IMR-90 (cell line): ENCODE measurements at regions not wholly inside any gene's neighbourhood (a gene's known extent, or its start where the extent isn't known, plus 50 kb on each side); places are given as distances from the start of the nearest gene placed in this dataset.

Experiments used
- ATAC-seq: fragments of 200-7000 bp; cut with Tn5 transposase; 2 replicates; pipeline ENCODE4 v1.9.1; 2020; ENCODE audit warnings: low read depth, mild to moderate bottlenecking, moderate library complexity
- BruUV-seq: library from RNA; stranded (reverse); fragments of 400-500 nt; replicated peaks from 2 replicates; lab custom pipeline; 2021; lab: Mats Ljungman, UMichigan
- CTCF ChIA-PET: fragments of 300-600 bp; formaldehyde crosslinking; extraction: SDS; loops from one replicate; lab custom pipeline; 2021; ENCODE audit warnings: antibody characterized with exemption; lab: Yijun Ruan, JAX
- POLR2A ChIA-PET: fragments of 300-600 bp; sonication (Branson Sonifier 250); formaldehyde crosslinking; loops from one replicate; lab custom pipeline; 2022; ENCODE audit warnings: antibody characterized with exemption; ENCODE audit not compliant: unreplicated experiment; lab: Charles Lee
- DNase-seq: peaks from one replicate; pipeline ENCODE4 v3.0.0; 2013
- H2AFZ ChIP-seq: replicated peaks from 2 replicates; pipeline ENCODE3; 2013; ENCODE audit warnings: low read length, mild to moderate bottlenecking; ENCODE audit not compliant: poor library complexity
- H2AK5ac ChIP-seq: 2 replicates; pipeline ENCODE4 v1.6.1; 2013; ENCODE audit warnings: low read depth, low read length, inconsistent platforms
- H2AK9ac ChIP-seq: replicated peaks from 2 replicates; pipeline ENCODE3; 2013; ENCODE audit warnings: mild to moderate bottlenecking, low read depth, low read length, moderate library complexity; ENCODE audit not compliant: poor library complexity
- H2BK120ac ChIP-seq: 2 replicates; pipeline ENCODE4 v1.6.1; 2013; ENCODE audit warnings: low read depth, low read length, inconsistent platforms
- H2BK15ac ChIP-seq: 3 replicates; pipeline ENCODE4 v1.6.1; 2013; ENCODE audit warnings: low read depth, low read length, inconsistent platforms
- H2BK20ac ChIP-seq: 2 replicates; pipeline ENCODE4 v1.6.1; 2013; ENCODE audit warnings: low read depth, mild to moderate bottlenecking, inconsistent platforms, low read length, moderate library complexity
- H2BK5ac ChIP-seq: 2 replicates; pipeline ENCODE4 v1.6.1; 2013; ENCODE audit warnings: mild to moderate bottlenecking, low read depth, low read length, inconsistent platforms; ENCODE audit not compliant: poor library complexity, severe bottlenecking
- H3K14ac ChIP-seq: replicated peaks from 2 replicates; pipeline ENCODE4 v1.6.1; 2013; ENCODE audit warnings: low read depth, low read length, inconsistent platforms
- H3K18ac ChIP-seq: 2 replicates; pipeline ENCODE4 v1.6.1; 2013; ENCODE audit warnings: low read depth, low read length, control low read depth
- H3K23ac ChIP-seq: 2 replicates; pipeline ENCODE4 v1.6.1; 2013; ENCODE audit warnings: low read depth, low read length, inconsistent platforms
- H3K27ac ChIP-seq: 2 replicates; pipeline ENCODE4 v1.5.1; 2013; ENCODE audit warnings: mild to moderate bottlenecking, control low read depth, low read length; ENCODE audit not compliant: insufficient read depth
- H3K27me3 ChIP-seq: 2 replicates; pipeline ENCODE4 v1.6.1; 2013; ENCODE audit warnings: low read length; ENCODE audit not compliant: control insufficient read depth, insufficient read depth
- H3K36me3 ChIP-seq: 2 replicates; pipeline ENCODE4 v1.6.1; 2013; ENCODE audit warnings: low read length, mixed read lengths; ENCODE audit not compliant: control insufficient read depth, insufficient read depth
- H3K4ac ChIP-seq: 2 replicates; pipeline ENCODE4 v1.6.1; 2013; ENCODE audit warnings: low read depth, low read length, inconsistent platforms
- H3K4me1 ChIP-seq: 2 replicates; pipeline ENCODE4 v1.6.1; 2013; ENCODE audit warnings: low read length, mixed read lengths; ENCODE audit not compliant: control insufficient read depth, insufficient read depth
- H3K4me2 ChIP-seq: 2 replicates; pipeline ENCODE4 v1.6.1; 2013; ENCODE audit warnings: low read depth, mild to moderate bottlenecking, control low read depth, low read length, moderate library complexity
- H3K4me3 ChIP-seq: 2 replicates; pipeline ENCODE4 v1.5.1; 2013; ENCODE audit warnings: low read depth, mild to moderate bottlenecking, control low read depth, low read length, moderate library complexity; ENCODE audit not compliant: insufficient read depth
- H3K56ac ChIP-seq: 2 replicates; pipeline ENCODE4 v1.6.1; 2013; ENCODE audit warnings: low read length, inconsistent platforms; ENCODE audit not compliant: insufficient read depth; ENCODE audit errors: extremely low read depth
- H3K79me1 ChIP-seq, 2 experiments: 2 replicates each; pipeline ENCODE4 v1.6.1; 2013; ENCODE audit warnings: low read length in 2 of 2, inconsistent platforms in 1 of 2, low read depth in 1 of 2
- H3K9ac ChIP-seq: 2 replicates; pipeline ENCODE4 v1.6.1; 2013; ENCODE audit warnings: low read depth, low read length, control low read depth
- H3K9me1 ChIP-seq: 2 replicates; pipeline ENCODE4 v1.6.1; 2013; ENCODE audit warnings: low read length, inconsistent platforms; ENCODE audit not compliant: insufficient read depth
- H3K9me3 ChIP-seq: 2 replicates; pipeline ENCODE4 v1.6.1; 2013; ENCODE audit warnings: low read length; ENCODE audit not compliant: control insufficient read depth, insufficient read depth
- H4K20me1 ChIP-seq: 2 replicates; pipeline ENCODE4 v1.6.1; 2013; ENCODE audit warnings: low read length, inconsistent platforms; ENCODE audit not compliant: insufficient read depth
- H4K5ac ChIP-seq: 2 replicates; pipeline ENCODE4 v1.6.1; 2013; ENCODE audit warnings: mild to moderate bottlenecking, low read depth, low read length, control low read depth
- H4K8ac ChIP-seq, 2 experiments: 2 replicates each; pipeline ENCODE4 v1.6.1; 2013; ENCODE audit warnings: low read depth in 2 of 2, low read length in 2 of 2, control low read depth in 1 of 2, inconsistent platforms in 1 of 2
- H4K91ac ChIP-seq: 2 replicates; pipeline ENCODE4 v1.6.1; 2013; ENCODE audit warnings: low read depth, low read length, inconsistent platforms; ENCODE audit not compliant: insufficient read depth
- CHD1 ChIP-seq: IDR thresholded peaks from 2 replicates; pipeline ENCODE4 v1.6.1; 2012; ENCODE audit warnings: low read depth, low read length, improper control_type of control experiment
- CTCF ChIP-seq: conservative IDR thresholded peaks from 2 replicates; pipeline ENCODE4 v1.5.1; 2012; ENCODE audit warnings: mild to moderate bottlenecking, low read depth, low read length, improper control_type of control experiment
- FOS ChIP-seq: fragments of 150-350 bp; IDR thresholded peaks from 2 replicates; pipeline ENCODE4 v1.6.1; 2016; ENCODE audit warnings: low read depth, low read length
- MAFK ChIP-seq: IDR thresholded peaks from 2 replicates; pipeline ENCODE4 v1.6.1; 2012; ENCODE audit warnings: low read depth, low read length, improper control_type of control experiment
- MAZ ChIP-seq: IDR thresholded peaks from 2 replicates; pipeline ENCODE4 v1.6.1; 2012; ENCODE audit warnings: low read depth, mild to moderate bottlenecking, low read length, improper control_type of control experiment, moderate library complexity, borderline replicate concordance
- MXI1 ChIP-seq: IDR thresholded peaks from 2 replicates; pipeline ENCODE4 v1.6.1; 2012; ENCODE audit warnings: low read depth, mild to moderate bottlenecking, low read length, moderate library complexity, borderline replicate concordance
- NFE2L2 ChIP-seq: fragments of 150-350 bp; IDR thresholded peaks from 2 replicates; pipeline ENCODE4 v1.6.1; 2016; ENCODE audit warnings: low read depth, mild to moderate bottlenecking, low read length
- RAD21 ChIP-seq: IDR thresholded peaks from 2 replicates; pipeline ENCODE4 v1.6.1; 2012; ENCODE audit warnings: low read length, improper control_type of control experiment
- RCOR1 ChIP-seq: IDR thresholded peaks from 2 replicates; pipeline ENCODE4 v1.6.1; 2012; ENCODE audit warnings: mild to moderate bottlenecking, low read length, improper control_type of control experiment; ENCODE audit not compliant: insufficient replicate concordance
- RFX5 ChIP-seq: IDR thresholded peaks from 2 replicates; pipeline ENCODE4 v1.8.0; 2012; ENCODE audit warnings: low read depth, mild to moderate bottlenecking, low read length, moderate library complexity
- SMC3 ChIP-seq: fragments of 150-350 bp; IDR thresholded peaks from 2 replicates; pipeline ENCODE4 v1.6.1; 2016; ENCODE audit warnings: low read depth, mild to moderate bottlenecking, antibody characterized with exemption, low read length, moderate library complexity
- WGBS, 2 experiments: methylation state at CpG; one replicate each; pipeline versions ENCODE4 v1.1.5 to v1.1.7; 2013; ENCODE audit warnings: missing lambda C conversion rate in 2 of 2; ENCODE audit not compliant: insufficient read length in 1 of 2; ENCODE audit errors: extremely low coverage in 2 of 2; 5-methylcytosine and 5-hydroxymethylcytosine counted together
- dilution Hi-C: fragments of 300-500 bp; cut with HindIII; formaldehyde crosslinking; loops from one replicate; pipeline ENCODE4 v1.14.3; 2018; ENCODE audit warnings: low sequenced_read_pairs; ENCODE audit not compliant: unreplicated experiment
- in situ Hi-C: fragments of 300-500 bp; cut with MboI; formaldehyde crosslinking; loops from 3 replicates; pipeline ENCODE4 v1.14.3; 2019; ENCODE audit warnings: low sequenced_read_pairs, inconsistent platforms, mixed read lengths
- intact Hi-C: fragments of 100-400 bp; cut with micrococcal nuclease; formaldehyde crosslinking; loops from 2 replicates; pipeline ENCODE4 v1.10.0; 2022
- TF ChIP-seq, protein P1 (sequence below): fragments of 150-350 bp; IDR thresholded peaks from 2 replicates; pipeline ENCODE4 v1.6.1; 2016; ENCODE audit warnings: low read depth, mild to moderate bottlenecking, low read length, moderate library complexity, borderline replicate concordance

DNA sequence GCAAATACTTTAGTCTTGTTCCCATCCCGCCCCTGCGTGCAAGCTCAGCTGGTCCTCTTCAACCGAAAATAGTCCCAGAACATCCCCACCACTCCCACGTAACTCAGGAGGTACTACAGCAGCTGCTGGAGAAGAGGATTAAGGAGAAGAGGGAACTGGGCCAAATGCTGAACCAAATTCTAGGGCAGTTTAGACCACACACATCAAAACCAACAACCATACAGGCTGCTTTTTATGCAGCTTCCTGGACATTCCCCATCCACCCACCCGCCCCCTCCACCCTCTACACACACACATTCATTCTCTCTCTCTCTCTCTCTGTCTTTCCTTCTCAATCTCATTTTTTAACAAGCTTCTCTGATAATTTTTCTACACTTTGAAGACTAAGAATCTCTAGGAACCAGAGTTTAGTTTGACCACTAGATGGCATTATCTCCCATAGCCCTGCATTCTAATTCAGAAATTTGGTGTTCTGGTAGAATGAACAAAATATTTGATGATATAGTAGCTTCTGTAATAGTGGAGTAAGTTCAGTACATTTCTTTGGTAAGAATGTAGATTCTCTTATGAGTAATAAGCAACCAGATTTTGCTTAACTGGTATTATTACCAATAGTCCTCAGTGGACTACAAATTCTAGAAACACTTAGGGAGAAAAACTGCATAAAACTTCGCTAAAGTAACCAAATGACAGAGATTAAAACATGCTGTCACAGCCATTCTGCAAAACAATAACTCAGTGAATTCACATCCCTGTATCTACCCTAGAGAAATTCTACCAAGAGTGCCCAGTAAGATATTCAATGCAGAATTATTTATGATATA, 52.1 kb upstream of the BEND6 start:
- ChIA-PET CTCF (interaction anchor here (0.5 to 2.3 kb wide), 22 partner anchors 10 to 417 kb away, joined by 3 to 13 read pairs (median 4); partner anchors contain the start of genes BEND6 and PRIM2), POLR2A (interaction anchor here (1.1 kb wide), 1 partner anchor 52 kb away, joined by 3 read pairs; the partner anchor contains the start of gene BEND6)
- H3K9me1 ChIP-seq: peaks cover 9% of the 10 kb centered on the region; the same call in 1 of the 2 replicates
- peaks cover 17 to 58% of the 10 kb centered on the region in 2 experiments for H3K79me1 ChIP-seq
- no TSS peak for BruUV-seq
- H3K4ac ChIP-seq: peak overlapping the region; percentile 47
- H2BK5ac ChIP-seq: peak overlapping the region; percentile 71
- dilution Hi-C loops (no loop called here), intact Hi-C loops (loop anchor here (5.0 kb wide), 2 partner anchors 184 to 269 kb away; partner anchors contain the start of gene BAG2), in situ Hi-C loops (loop anchor here (10.0 kb wide), 1 partner anchor 282 kb away; no protein-coding TSS in a partner anchor)
- H2BK120ac ChIP-seq: peak overlapping the region; percentile 42
- TF ChIP-seq, protein P1, sequence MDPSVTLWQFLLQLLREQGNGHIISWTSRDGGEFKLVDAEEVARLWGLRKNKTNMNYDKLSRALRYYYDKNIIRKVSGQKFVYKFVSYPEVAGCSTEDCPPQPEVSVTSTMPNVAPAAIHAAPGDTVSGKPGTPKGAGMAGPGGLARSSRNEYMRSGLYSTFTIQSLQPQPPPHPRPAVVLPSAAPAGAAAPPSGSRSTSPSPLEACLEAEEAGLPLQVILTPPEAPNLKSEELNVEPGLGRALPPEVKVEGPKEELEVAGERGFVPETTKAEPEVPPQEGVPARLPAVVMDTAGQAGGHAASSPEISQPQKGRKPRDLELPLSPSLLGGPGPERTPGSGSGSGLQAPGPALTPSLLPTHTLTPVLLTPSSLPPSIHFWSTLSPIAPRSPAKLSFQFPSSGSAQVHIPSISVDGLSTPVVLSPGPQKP: no peak
- TF ChIP-seq MAZ (no peak), CHD1 (no peak), RAD21 (peak; percentile 77), RCOR1 (no peak), RFX5 (no peak), MXI1 (no peak), MAFK (no peak), FOS (no peak), CTCF (peak; percentile 78), NFE2L2 (no peak), SMC3 (peak; percentile 64)
- H3K23ac ChIP-seq: 0 out of 2 replicates have a peak overlapping the region, but pooled peaks have one; percentile 33
- 0 out of 2 replicates have a peak overlapping the region, but pooled peaks have one; percentile 17 for H2BK20ac ChIP-seq
- H2BK15ac ChIP-seq: peak overlapping the region; percentile 18; the same call in 1 of the 3 replicates
- H4K91ac ChIP-seq: no peak overlapping the region; the same call in 1 of the 2 replicates
- peak overlapping the region; percentile 85 for H3K4me2 ChIP-seq
- H3K18ac ChIP-seq: peak overlapping the region; percentile 76; the same call in 1 of the 2 replicates
- H3K27ac ChIP-seq: peak overlapping the region; percentile 58
- H3K36me3 ChIP-seq: peaks cover 6% of the 10 kb centered on the region
- H3K56ac ChIP-seq: no peak overlapping the region
- H4K8ac ChIP-seq: peak overlapping the region in 1 of 2 experiments; percentile 47; a peak in 2 of 4 replicates
- H3K4me1 ChIP-seq: peaks cover 19% of the 10 kb centered on the region
- ATAC-seq: peak; percentile 48
- 0 out of 2 replicates have a peak overlapping the region, but pooled peaks have one; percentile 8 for H3K14ac ChIP-seq
- no peak overlapping the region for H2AK5ac ChIP-seq
- no peak overlapping the region for H2AK9ac ChIP-seq
- peak overlapping the region; percentile 50; the same call in 1 of the 2 replicates for H3K9ac ChIP-seq
- no peaks in the 10 kb centered on the region for H3K27me3 ChIP-seq
- peak; percentile 76 for DNase-seq
- peak overlapping the region; percentile 93; the same call in 1 of the 2 replicates for H4K5ac ChIP-seq
- H2AFZ ChIP-seq: peak overlapping the region; percentile 63
- H4K20me1 ChIP-seq: no peaks in the 10 kb centered on the region
- H3K4me3 ChIP-seq: no peak overlapping the region
- no peaks in the 10 kb centered on the region for H3K9me3 ChIP-seq
- no CpG with 5 or more reads among the region's 6 CpGs for WGBS, 2 experiments
